ENCODE measurements at regions not wholly inside any gene's neighbourhood (a gene's known extent, or its start where the extent isn't known, plus 50 kb on each side); places are given as distances from the start of the nearest gene placed in this dataset.

DNA sequence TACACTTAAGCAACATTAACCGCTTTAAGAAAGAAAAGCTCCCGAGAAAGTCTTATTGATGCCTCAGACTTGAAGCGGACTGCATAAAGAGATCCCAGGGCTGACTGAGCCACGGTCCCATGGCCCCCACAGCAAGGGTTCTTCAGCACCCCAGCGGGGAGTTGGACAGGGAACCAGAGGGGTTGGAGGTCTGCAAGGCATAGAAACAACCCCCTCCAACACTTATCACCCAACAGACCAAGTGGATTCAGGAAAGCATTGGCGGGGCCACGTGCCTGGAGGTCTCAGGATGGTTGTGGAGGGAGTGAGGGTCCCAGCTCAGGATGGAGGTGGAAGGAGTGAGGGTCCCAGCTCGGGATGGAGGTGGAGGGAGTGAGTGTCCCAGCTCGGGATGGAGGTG lies 143.7 kb upstream of the IRX2 start (continued):
- TF ChIP-seq MAZ (IDR thresholded peaks at IDR 0.05; ENCODE audit: borderline replicate concordance, low read depth, low read length) = no peak

GRCh38 chr5:2894736-2895135 lies 143.3 kb upstream of the IRX2 start:
- no peak for FAIRE-seq
- TF ChIP-seq RARB (CRISPR knock-in tag; IDR thresholded peaks at IDR 0.05) (no peak), ATOH8 (CRISPR knock-in tag; IDR thresholded peaks at IDR 0.05; ENCODE audit: low read depth) (no peak), SMC3 (IDR thresholded peaks at IDR 0.05) (no peak), NFE2L2 (conservative IDR thresholded peaks at IDR 0.05; ENCODE audit: low read length) (no peak), HOXA7 (CRISPR knock-in tag; IDR thresholded peaks at IDR 0.05) (no peak), JUNB (IDR thresholded peaks at IDR 0.05) (no peak), MAX (IDR thresholded peaks at IDR 0.05) (no peak)
- TF ChIP-seq, protein P1, sequence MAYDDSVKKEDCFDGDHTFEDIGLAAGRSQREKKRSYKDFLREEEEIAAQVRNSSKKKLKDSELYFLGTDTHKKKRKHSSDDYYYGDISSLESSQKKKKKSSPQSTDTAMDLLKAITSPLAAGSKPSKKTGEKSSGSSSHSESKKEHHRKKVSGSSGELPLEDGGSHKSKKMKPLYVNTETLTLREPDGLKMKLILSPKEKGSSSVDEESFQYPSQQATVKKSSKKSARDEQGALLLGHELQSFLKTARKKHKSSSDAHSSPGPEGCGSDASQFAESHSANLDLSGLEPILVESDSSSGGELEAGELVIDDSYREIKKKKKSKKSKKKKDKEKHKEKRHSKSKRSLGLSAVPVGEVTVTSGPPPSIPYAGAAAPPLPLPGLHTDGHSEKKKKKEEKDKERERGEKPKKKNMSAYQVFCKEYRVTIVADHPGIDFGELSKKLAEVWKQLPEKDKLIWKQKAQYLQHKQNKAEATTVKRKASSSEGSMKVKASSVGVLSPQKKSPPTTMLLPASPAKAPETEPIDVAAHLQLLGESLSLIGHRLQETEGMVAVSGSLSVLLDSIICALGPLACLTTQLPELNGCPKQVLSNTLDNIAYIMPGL (CRISPR knock-in tag; IDR thresholded peaks at IDR 0.05; ENCODE audit: borderline replicate concordance) = no peak
- Histone ChIP-seq H3K4me3 (no peak overlapping the region), H3K4me1 (no peaks in the 10 kb centered on the region), H3K27ac (no peak overlapping the region), H3K4me2 (no peak overlapping the region), H3K9me3 (no peaks in the 10 kb centered on the region)
- POLR2A ChIA-PET = no interaction called here
- 5% methylated on average over 11 of the region's 11 CpGs for WGBS (ENCODE audit: missing lambda C conversion rate)
- CTCF ChIA-PET = interaction anchor here (0.7 kb wide), 1 partner anchor 107 kb away, joined by 4 read pairs; no protein-coding TSS in a partner anchor
- no peak for ATAC-seq
- no peak for DNase-seq (ENCODE audit: low read depth in 1 of 2, low spot score in 1 of 2)

- no peak overlapping the region for H3K4me3 ChIP-seq
- no peak overlapping the region for H3K4me2 ChIP-seq
- CTCF ChIA-PET = interaction anchor here (0.7 kb wide), 1 partner anchor 107 kb away, joined by 4 read pairs; no protein-coding TSS in a partner anchor
- no peak overlapping the region for H3K27ac ChIP-seq
- H3K4me1 ChIP-seq = no peaks in the 10 kb centered on the region
- no peaks in the 10 kb centered on the region for H3K9me3 ChIP-seq
- DNase-seq (ENCODE audit: low read depth in 1 of 2, low spot score in 1 of 2) (no peak), FAIRE-seq (no peak), ATAC-seq (no peak)
- 28% methylated on average over 12 of the region's 12 CpGs for WGBS (ENCODE audit: missing lambda C conversion rate)
- POLR2A ChIA-PET = no interaction called here
- TF ChIP-seq REST (IDR thresholded peaks at IDR 0.05) (no peak), PHF8 (IDR thresholded peaks at IDR 0.05; ENCODE audit: borderline replicate concordance, low read depth) (no peak), MYC (IDR thresholded peaks at IDR 0.05; ENCODE audit: borderline replicate concordance, low read length) (no peak), CBX2 (IDR thresholded peaks at IDR 0.05; ENCODE audit: borderline replicate concordance, low read depth) (no peak), CBX8 (IDR thresholded peaks at IDR 0.05) (no peak), RAD21 (conservative IDR thresholded peaks at IDR 0.05 in 1 of 2, IDR thresholded peaks at IDR 0.05 in 1 of 2) (no peak), RNF2 (IDR thresholded peaks at IDR 0.05; ENCODE audit: borderline replicate concordance, low read depth) (no peak), HOXB5 (CRISPR knock-in tag; IDR thresholded peaks at IDR 0.05) (no peak), HEYL (CRISPR knock-in tag; IDR thresholded peaks at IDR 0.05) (no peak), MAX (IDR thresholded peaks at IDR 0.05) (no peak), CEBPB (IDR thresholded peaks at IDR 0.05) (no peak), NPAS2 (CRISPR knock-in tag; IDR thresholded peaks at IDR 0.05; ENCODE audit: borderline replicate concordance) (no peak), KDM1A (IDR thresholded peaks at IDR 0.05; ENCODE audit: low read depth) (no peak), GATA3 (IDR thresholded peaks at IDR 0.05; ENCODE audit: borderline replicate concordance) (no peak), EHF (CRISPR knock-in tag; IDR thresholded peaks at IDR 0.05) (no peak)
These were observed 142.8 kb upstream of the IRX2 start for GRCh38 chr5:2894316-2894715.

Data from A549 (cell line).